Activated T-helper 1 cell treated with anti-CD3 and anti-CD28 coated beads, Interleukin-12 subunit alpha, Interleukin-12 subunit beta, Interleukin-2, Interleukin-4 antibody, amounts not matched to agents 30 ng/mL and 10 ng/mL and 1 ng/mL, durations not matched to agents 14 hours and 24 hours and 36 hours (primary cell): ENCODE measurements at regions not wholly inside any gene's neighbourhood (a gene's known extent, or its start where the extent isn't known, plus 50 kb on each side); places are given as distances from the start of the nearest gene placed in this dataset.

ENCODE experiments used
- DNase-seq: peaks from one replicate; pipeline ENCODE4 v3.0.0; 2021; ENCODE audit warnings: low spot score
- H3K27ac Mint-ChIP-seq: one replicate; pipeline ENCODE4 v1.8.0; 2021; ENCODE audit warnings: mild to moderate bottlenecking, mixed read lengths
- H3K27me3 Mint-ChIP-seq: one replicate; pipeline ENCODE4 v1.8.0; 2022; ENCODE audit warnings: mild to moderate bottlenecking, moderate library complexity, mixed read lengths; ENCODE audit not compliant: insufficient read depth
- H3K36me3 Mint-ChIP-seq: one replicate; pipeline ENCODE4 v1.8.0; 2021; ENCODE audit warnings: low read depth, mixed read lengths
- H3K4me1 Mint-ChIP-seq: one replicate; pipeline ENCODE4 v1.8.0; 2021; ENCODE audit warnings: low read depth, mixed read lengths
- H3K4me3 Mint-ChIP-seq: one replicate; pipeline ENCODE4 v1.8.0; 2021; ENCODE audit warnings: mild to moderate bottlenecking, moderate library complexity, mixed read lengths
- H3K9me3 Mint-ChIP-seq: one replicate; pipeline ENCODE4 v1.8.0; 2021; ENCODE audit warnings: mixed read lengths
- intact Hi-C: fragments of 100-400 bp; cut with micrococcal nuclease; formaldehyde crosslinking; loops from one replicate; pipeline ENCODE4 v1.15.1; 2024

GRCh38 chr9:86825299-86825698 is 122.0 kb downstream of the GAS1 start:
- Mint-ChIP-seq H3K4me1 (no peaks in the 10 kb centered on the region), H3K27me3 (peaks cover 2% of the 10 kb centered on the region), H3K27ac (no peak overlapping the region), H3K4me3 (no peak overlapping the region), H3K9me3 (peaks cover 5% of the 10 kb centered on the region), H3K36me3 (no peaks in the 10 kb centered on the region)
- DNase-seq = no peak
- intact Hi-C loops = no loop called here

- no peak for DNase-seq
Observed at GRCh38 chr9:86822006-86822801, 125.1 kb downstream of the GAS1 start.

GRCh38 chr9:86821006-86821845 is 126.1 kb downstream of the GAS1 start:
- Mint-ChIP-seq H3K4me3 (no peak overlapping the region), H3K27me3 (no peaks in the 10 kb centered on the region), H3K4me1 (no peaks in the 10 kb centered on the region)

More at GRCh38 chr9:86822006-86822801, 125.1 kb downstream of the GAS1 start:
- H3K4me3 Mint-ChIP-seq = no peak overlapping the region
- no peaks in the 10 kb centered on the region for H3K4me1 Mint-ChIP-seq
- peaks cover 5% of the 10 kb centered on the region for H3K9me3 Mint-ChIP-seq
- no peaks in the 10 kb centered on the region for H3K27me3 Mint-ChIP-seq
- no peaks in the 10 kb centered on the region for H3K36me3 Mint-ChIP-seq
- H3K27ac Mint-ChIP-seq = no peak overlapping the region
- intact Hi-C loops = no loop called here

GRCh38 chr9:86819552-86819951 is 127.8 kb downstream of the GAS1 start:
- no peaks in the 10 kb centered on the region for H3K4me1 Mint-ChIP-seq
- intact Hi-C loops = no loop called here
- H3K36me3 Mint-ChIP-seq = no peaks in the 10 kb centered on the region
- H3K27ac Mint-ChIP-seq = no peak overlapping the region
- H3K27me3 Mint-ChIP-seq = no peaks in the 10 kb centered on the region
- H3K4me3 Mint-ChIP-seq = no peak overlapping the region
- no peak for DNase-seq
- peaks cover 5% of the 10 kb centered on the region for H3K9me3 Mint-ChIP-seq

More at GRCh38 chr9:86821006-86821845, 126.1 kb downstream of the GAS1 start:
- H3K9me3 Mint-ChIP-seq = peaks cover 5% of the 10 kb centered on the region
- intact Hi-C loops = no loop called here
- no peak overlapping the region for H3K27ac Mint-ChIP-seq
- DNase-seq = no peak
- H3K36me3 Mint-ChIP-seq = no peaks in the 10 kb centered on the region

GRCh38 chr9:86818636-86819035 is 128.7 kb downstream of the GAS1 start:
- Mint-ChIP-seq H3K4me1 (no peaks in the 10 kb centered on the region), H3K4me3 (no peak overlapping the region), H3K9me3 (peaks cover 5% of the 10 kb centered on the region), H3K27me3 (no peaks in the 10 kb centered on the region), H3K27ac (no peak overlapping the region), H3K36me3 (no peaks in the 10 kb centered on the region)
- DNase-seq = no peak
- intact Hi-C loops = no loop called here

GRCh38 chr9:86816868-86817267 is 130.4 kb downstream of the GAS1 start:
- Mint-ChIP-seq H3K27ac (no peak overlapping the region), H3K9me3 (no peaks in the 10 kb centered on the region), H3K27me3 (no peaks in the 10 kb centered on the region)

GRCh38 chr9:86816366-86816765 is 130.9 kb downstream of the GAS1 start:
- H3K27me3 Mint-ChIP-seq = no peaks in the 10 kb centered on the region
- H3K27ac Mint-ChIP-seq = no peak overlapping the region
- no peaks in the 10 kb centered on the region for H3K9me3 Mint-ChIP-seq
- H3K4me3 Mint-ChIP-seq = no peak overlapping the region
- intact Hi-C loops = no loop called here
- no peaks in the 10 kb centered on the region for H3K36me3 Mint-ChIP-seq
- no peaks in the 10 kb centered on the region for H3K4me1 Mint-ChIP-seq
- no peak for DNase-seq

More at GRCh38 chr9:86816868-86817267, 130.4 kb downstream of the GAS1 start:
- Mint-ChIP-seq H3K36me3 (no peaks in the 10 kb centered on the region), H3K4me1 (no peaks in the 10 kb centered on the region), H3K4me3 (no peak overlapping the region)
- no peak for DNase-seq
- intact Hi-C loops = no loop called here

GRCh38 chr9:86812616-86813015 is 134.7 kb downstream of the GAS1 start:
- no peaks in the 10 kb centered on the region for H3K9me3 Mint-ChIP-seq
- intact Hi-C loops = no loop called here
- H3K4me1 Mint-ChIP-seq = no peaks in the 10 kb centered on the region
- H3K36me3 Mint-ChIP-seq = no peaks in the 10 kb centered on the region
- H3K4me3 Mint-ChIP-seq = no peak overlapping the region
- no peak overlapping the region for H3K27ac Mint-ChIP-seq
- DNase-seq = no peak
- H3K27me3 Mint-ChIP-seq = no peaks in the 10 kb centered on the region

GRCh38 chr9:86809759-86810367 is 137.4 kb downstream of the GAS1 start:
- Mint-ChIP-seq H3K9me3 (no peaks in the 10 kb centered on the region), H3K36me3 (no peaks in the 10 kb centered on the region), H3K4me1 (no peaks in the 10 kb centered on the region), H3K27me3 (no peaks in the 10 kb centered on the region), H3K27ac (no peak overlapping the region), H3K4me3 (no peak overlapping the region)
- no peak for DNase-seq
- intact Hi-C loops = no loop called here

- DNase-seq = no peak
Observed at GRCh38 chr9:86809151-86809550, 138.2 kb downstream of the GAS1 start.

GRCh38 chr9:86807367-86807976 is 139.8 kb downstream of the GAS1 start:
- DNase-seq = no peak
- peaks cover 12% of the 10 kb centered on the region for H3K9me3 Mint-ChIP-seq
- intact Hi-C loops = no loop called here
- no peak overlapping the region for H3K27ac Mint-ChIP-seq
- no peaks in the 10 kb centered on the region for H3K27me3 Mint-ChIP-seq
- H3K4me1 Mint-ChIP-seq = no peaks in the 10 kb centered on the region
- H3K36me3 Mint-ChIP-seq = no peaks in the 10 kb centered on the region
- H3K4me3 Mint-ChIP-seq = no peak overlapping the region

More at GRCh38 chr9:86809151-86809550, 138.2 kb downstream of the GAS1 start:
- Mint-ChIP-seq H3K9me3 (peaks cover under 1% of the 10 kb centered on the region), H3K4me1 (no peaks in the 10 kb centered on the region), H3K27ac (no peak overlapping the region), H3K4me3 (no peak overlapping the region), H3K36me3 (no peaks in the 10 kb centered on the region), H3K27me3 (no peaks in the 10 kb centered on the region)
- intact Hi-C loops = no loop called here

- Mint-ChIP-seq H3K27ac (no peak overlapping the region), H3K27me3 (no peaks in the 10 kb centered on the region), H3K36me3 (no peaks in the 10 kb centered on the region), H3K9me3 (peaks cover 12% of the 10 kb centered on the region), H3K4me1 (no peaks in the 10 kb centered on the region), H3K4me3 (no peak overlapping the region)
- DNase-seq = no peak
- intact Hi-C loops = no loop called here
Observed at GRCh38 chr9:86804011-86804410, 143.3 kb downstream of the GAS1 start.
